IPS-20b (cell line): ENCODE measurements at regions not wholly inside any gene's neighbourhood (a gene's known extent, or its start where the extent isn't known, plus 50 kb on each side); places are given as distances from the start of the nearest gene placed in this dataset.
"Not testable (repeated sequence)": the region's sequence is repeated elsewhere in the genome, so short reads cannot be mapped to it uniquely, and the experiment has no call there.

Experiments
- H3K27ac ChIP-seq: one replicate; pipeline ENCODE4 v1.5.1; 2013; ENCODE audit warnings: low read length
- H3K27me3 ChIP-seq: 2 replicates; pipeline ENCODE4 v1.6.1; 2013; ENCODE audit warnings: mild to moderate bottlenecking, low read length, inconsistent platforms; ENCODE audit not compliant: insufficient read depth
- H3K36me3 ChIP-seq: 2 replicates; pipeline ENCODE4 v1.6.1; 2013; ENCODE audit warnings: low read depth, mild to moderate bottlenecking, inconsistent platforms, low read length, moderate library complexity; ENCODE audit not compliant: insufficient read depth
- H3K4me1 ChIP-seq: 2 replicates; pipeline ENCODE4 v1.6.1; 2013; ENCODE audit warnings: mild to moderate bottlenecking, control low read depth, inconsistent platforms, low read length, moderate library complexity; ENCODE audit not compliant: insufficient read depth
- H3K4me3 ChIP-seq: 2 replicates; pipeline ENCODE4 v1.5.1; 2013; ENCODE audit warnings: mild to moderate bottlenecking, low read length, inconsistent platforms
- H3K9ac ChIP-seq: 2 replicates; pipeline ENCODE4 v1.6.1; 2013; ENCODE audit warnings: low read depth, mild to moderate bottlenecking, inconsistent platforms, low read length, moderate library complexity
- H3K9me3 ChIP-seq: 2 replicates; pipeline ENCODE4 v1.6.1; 2013; ENCODE audit warnings: mild to moderate bottlenecking, low read depth, low read length, inconsistent platforms; ENCODE audit not compliant: insufficient read depth

DNA sequence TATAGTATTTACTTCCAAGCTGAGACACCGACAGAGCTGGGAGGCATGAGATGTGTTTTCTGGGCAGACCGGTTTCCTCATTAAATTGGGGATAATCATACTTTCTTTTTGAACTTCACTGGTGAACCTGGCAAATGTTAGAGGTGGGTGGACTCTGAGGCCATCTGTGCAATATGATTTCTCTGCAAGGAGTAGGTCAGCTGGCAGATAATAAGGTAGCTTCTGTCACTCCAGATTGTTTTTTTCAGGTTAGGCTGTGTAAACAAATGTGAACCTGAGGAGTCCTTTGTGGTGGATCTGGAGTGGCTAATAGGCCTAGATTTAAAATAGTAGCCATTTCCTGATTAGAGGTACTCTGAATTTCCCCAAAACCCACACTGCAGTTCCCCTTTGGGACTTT is 75.4 kb upstream of the S1PR3 start:
- Histone ChIP-seq H3K9me3 (peaks cover 17% of the 10 kb centered on the region), H3K9ac (no peak overlapping the region), H3K27ac (no peak overlapping the region)

DNA sequence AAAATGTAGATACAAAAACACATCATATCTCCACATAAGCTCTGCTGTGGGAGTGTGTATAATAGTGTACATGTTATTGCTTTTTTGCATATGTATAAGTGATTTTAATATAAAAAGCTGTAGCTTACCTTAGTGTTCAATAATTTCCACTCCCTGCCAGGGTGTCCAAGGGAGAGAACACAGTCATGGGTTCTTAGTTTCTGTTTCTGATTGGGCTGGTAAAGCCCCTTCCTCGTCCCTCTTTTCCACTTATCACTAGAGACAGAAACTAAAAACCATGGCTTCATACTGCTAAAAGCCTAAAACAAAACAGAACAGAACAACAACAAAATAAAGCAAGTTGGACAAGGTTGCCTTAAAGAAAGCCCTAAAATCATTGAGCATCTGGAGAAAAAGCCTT is 74.4 kb upstream of the S1PR3 start:
- Histone ChIP-seq H3K27ac (no peak overlapping the region), H3K36me3 (no peaks in the 10 kb centered on the region), H3K27me3 (no peaks in the 10 kb centered on the region), H3K4me1 (no peaks in the 10 kb centered on the region), H3K9me3 (peaks cover 17% of the 10 kb centered on the region), H3K4me3 (no peak overlapping the region), H3K9ac (no peak overlapping the region)

More for the DNA sequence above, 75.4 kb upstream of the S1PR3 start:
- Histone ChIP-seq H3K4me1 (no peaks in the 10 kb centered on the region), H3K36me3 (no peaks in the 10 kb centered on the region), H3K4me3 (no peak overlapping the region), H3K27me3 (no peaks in the 10 kb centered on the region)

GRCh38 chr9:88917375-88917774 is 73.9 kb upstream of the S1PR3 start:
- Histone ChIP-seq H3K9me3 (peaks cover 17% of the 10 kb centered on the region), H3K4me3 (no peak overlapping the region), H3K27me3 (no peaks in the 10 kb centered on the region), H3K27ac (no peak overlapping the region), H3K9ac (no peak overlapping the region), H3K4me1 (no peaks in the 10 kb centered on the region), H3K36me3 (no peaks in the 10 kb centered on the region)

DNA sequence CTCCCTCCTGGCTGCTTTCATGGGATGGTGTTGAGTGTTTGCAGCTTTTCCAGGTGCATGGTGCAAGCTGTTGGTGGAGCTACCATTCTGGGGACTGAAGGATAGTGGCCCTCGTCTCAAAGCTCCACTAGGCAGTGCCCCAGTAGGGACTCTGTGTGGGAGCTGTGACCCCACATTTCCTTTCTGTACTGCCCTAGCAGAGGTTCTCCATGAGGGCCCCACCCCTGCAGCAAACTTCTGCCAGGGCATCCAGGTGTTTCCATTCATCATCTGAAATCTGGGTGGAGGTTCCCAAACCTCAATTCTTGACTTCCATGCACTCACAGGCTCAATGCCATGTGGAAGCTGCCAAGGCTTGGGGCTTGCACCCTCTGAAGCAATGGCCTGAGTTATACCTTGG is 72.7 kb upstream of the S1PR3 start:
- not testable (repeated sequence) for H3K9ac ChIP-seq, H3K36me3 ChIP-seq, H3K4me3 ChIP-seq, H3K4me1 ChIP-seq, H3K27me3 ChIP-seq, H3K27ac ChIP-seq
- H3K9me3 ChIP-seq, result peaks cover 17% of the 10 kb centered on the region

DNA sequence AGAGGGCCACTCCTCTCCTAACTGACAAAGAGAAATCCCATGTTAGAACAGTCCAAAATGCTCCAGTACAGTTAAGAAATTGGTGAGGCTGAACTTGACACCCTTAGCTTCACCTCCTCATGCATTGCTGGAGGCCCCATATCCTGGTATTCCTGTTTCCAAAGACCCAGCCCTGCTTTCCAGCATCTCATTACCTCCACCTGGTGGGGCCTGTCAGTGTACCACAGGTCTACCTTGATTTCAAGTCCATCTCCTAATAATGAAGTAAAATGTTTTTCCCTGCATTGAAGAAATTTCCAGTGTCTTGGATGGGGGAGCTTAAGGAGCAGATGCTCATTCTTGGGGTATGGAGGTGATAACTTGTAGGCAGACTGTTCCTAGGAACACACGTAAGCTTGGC is 70.6 kb upstream of the S1PR3 start:
- Histone ChIP-seq H3K27ac (no peak overlapping the region), H3K4me3 (no peak overlapping the region), H3K27me3 (no peaks in the 10 kb centered on the region), H3K36me3 (no peaks in the 10 kb centered on the region), H3K4me1 (no peaks in the 10 kb centered on the region), H3K9ac (no peak overlapping the region), H3K9me3 (peaks cover 17% of the 10 kb centered on the region)

GRCh38 chr9:88922091-88922490 is 69.2 kb upstream of the S1PR3 start:
- H3K36me3 ChIP-seq, result no peaks in the 10 kb centered on the region

DNA sequence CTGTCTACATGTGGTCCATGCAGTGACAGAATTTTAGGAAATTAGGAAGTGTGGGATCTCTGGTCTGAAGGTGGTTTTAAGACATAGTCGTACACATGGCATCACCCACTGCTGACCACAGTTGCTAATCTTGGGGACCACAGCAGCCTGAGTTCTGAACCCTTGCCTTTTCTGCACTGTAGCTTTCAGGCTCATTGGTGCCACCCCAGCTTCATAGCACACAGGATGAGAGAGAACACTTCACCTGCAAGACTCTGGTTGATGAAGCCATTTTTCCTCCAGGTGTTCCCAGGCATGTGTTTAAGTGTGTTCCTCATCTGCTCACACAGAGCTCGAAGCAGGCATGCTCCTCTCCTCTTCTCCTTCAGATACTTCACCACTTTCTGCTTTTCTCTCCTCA is 68.2 kb upstream of the S1PR3 start:
- H3K27ac ChIP-seq, result no peak overlapping the region
- H3K4me1 ChIP-seq, result no peaks in the 10 kb centered on the region
- H3K27me3 ChIP-seq, result no peaks in the 10 kb centered on the region
- no peak overlapping the region for H3K4me3 ChIP-seq
- peaks cover 9% of the 10 kb centered on the region for H3K9me3 ChIP-seq
- H3K9ac ChIP-seq, result no peak overlapping the region
- H3K36me3 ChIP-seq, result no peaks in the 10 kb centered on the region

More at GRCh38 chr9:88922091-88922490, 69.2 kb upstream of the S1PR3 start:
- Histone ChIP-seq H3K9ac (no peak overlapping the region), H3K27ac (no peak overlapping the region), H3K27me3 (no peaks in the 10 kb centered on the region), H3K9me3 (peaks cover 17% of the 10 kb centered on the region), H3K4me1 (no peaks in the 10 kb centered on the region), H3K4me3 (no peak overlapping the region)

- Histone ChIP-seq H3K27ac (no peak overlapping the region), H3K27me3 (no peaks in the 10 kb centered on the region), H3K36me3 (no peaks in the 10 kb centered on the region), H3K4me1 (no peaks in the 10 kb centered on the region), H3K9ac (no peak overlapping the region), H3K4me3 (no peak overlapping the region), H3K9me3 (peaks cover 4% of the 10 kb centered on the region)
Measured at GRCh38 chr9:88923653-88924288, 67.5 kb upstream of the S1PR3 start.

DNA sequence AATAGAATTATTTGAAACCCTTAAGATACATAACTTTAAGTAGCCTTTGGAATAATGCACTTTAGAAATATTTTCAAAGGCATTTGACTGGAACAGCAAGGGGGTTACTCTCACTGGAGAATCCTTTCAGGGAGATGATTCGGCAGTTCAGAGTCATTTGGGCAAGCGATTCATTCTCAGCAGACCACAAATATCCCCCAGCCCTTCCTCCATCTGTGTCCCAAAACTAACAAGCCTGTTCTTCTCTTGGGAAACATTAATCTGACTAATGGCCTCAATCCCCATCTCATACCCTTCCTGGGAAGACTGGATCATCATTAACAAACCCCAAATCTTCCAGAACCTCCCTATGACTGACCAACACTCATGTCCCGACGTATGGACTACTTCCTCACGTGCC is 65.8 kb upstream of the S1PR3 start:
- H3K36me3 ChIP-seq, result no peaks in the 10 kb centered on the region
- H3K4me1 ChIP-seq, result no peaks in the 10 kb centered on the region
- no peaks in the 10 kb centered on the region for H3K9me3 ChIP-seq
- no peak overlapping the region for H3K4me3 ChIP-seq
- no peak overlapping the region for H3K27ac ChIP-seq
- no peaks in the 10 kb centered on the region for H3K27me3 ChIP-seq
- no peak overlapping the region for H3K9ac ChIP-seq

DNA sequence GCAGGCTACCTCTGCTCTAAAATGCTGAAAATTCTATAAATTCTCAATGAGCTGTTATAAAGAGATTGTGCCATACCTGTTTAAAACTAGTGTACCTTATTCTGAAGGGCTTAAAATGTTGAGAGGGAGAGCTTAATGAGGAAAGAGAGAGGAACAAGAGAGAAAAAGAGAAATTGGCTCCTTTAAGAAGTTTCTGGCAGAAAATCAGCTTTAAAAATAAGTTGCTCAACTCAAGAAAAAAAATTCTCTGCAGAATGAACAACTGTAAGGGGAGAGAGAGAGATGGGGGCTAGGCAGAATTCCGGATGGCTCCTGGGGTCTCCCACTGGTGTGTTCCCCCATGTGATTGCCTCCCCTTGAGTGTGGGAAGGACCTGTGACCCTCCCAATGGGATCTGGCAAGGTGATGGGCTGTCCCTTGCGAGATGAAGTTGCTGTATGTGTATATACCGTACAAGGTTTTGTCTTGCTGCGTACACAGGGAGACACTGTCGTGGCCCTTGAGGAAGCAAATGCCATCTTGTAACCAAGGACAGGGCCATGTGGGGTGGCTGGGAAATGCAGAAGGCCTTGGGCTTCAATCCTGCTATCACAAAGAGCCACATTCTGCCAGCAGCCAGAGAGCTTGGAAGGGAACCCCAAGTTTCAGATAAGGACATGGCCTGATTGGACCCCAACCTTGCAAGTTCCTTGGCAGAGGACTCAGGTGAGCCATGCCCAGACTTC is 64.3 kb upstream of the S1PR3 start:
- no peak overlapping the region for H3K27ac ChIP-seq

GRCh38 chr9:88927510-88927909 is 63.8 kb upstream of the S1PR3 start:
- Histone ChIP-seq H3K4me1 (no peaks in the 10 kb centered on the region), H3K36me3 (no peaks in the 10 kb centered on the region), H3K4me3 (no peak overlapping the region), H3K9ac (no peak overlapping the region), H3K27ac (no peak overlapping the region), H3K9me3 (no peaks in the 10 kb centered on the region), H3K27me3 (no peaks in the 10 kb centered on the region)

More for the DNA sequence above, 64.3 kb upstream of the S1PR3 start:
- no peaks in the 10 kb centered on the region for H3K4me1 ChIP-seq
- no peaks in the 10 kb centered on the region for H3K36me3 ChIP-seq
- H3K9ac ChIP-seq, result no peak overlapping the region
- no peaks in the 10 kb centered on the region for H3K9me3 ChIP-seq
- H3K27me3 ChIP-seq, result no peaks in the 10 kb centered on the region
- no peak overlapping the region for H3K4me3 ChIP-seq

DNA sequence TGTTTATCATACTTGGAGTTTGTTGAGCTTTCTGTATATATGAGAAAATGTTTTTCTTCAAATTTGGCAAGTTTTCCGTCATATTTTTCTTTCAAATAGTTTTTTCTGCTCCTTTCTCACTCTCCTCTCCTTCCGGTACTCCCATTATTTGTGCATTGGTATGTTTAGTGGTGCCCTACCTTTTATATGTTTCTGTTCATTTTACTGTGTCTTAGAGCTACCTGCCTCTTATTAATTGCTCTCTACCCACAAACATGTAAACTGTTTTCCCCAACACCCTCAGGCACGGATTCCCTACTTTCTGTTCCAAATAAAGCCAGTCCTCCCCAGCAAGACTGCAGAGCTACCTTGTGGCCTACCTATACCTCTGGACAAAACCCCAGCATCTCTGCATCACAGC is 60.6 kb upstream of the S1PR3 start:
- Histone ChIP-seq H3K36me3 (no peaks in the 10 kb centered on the region), H3K4me3 (no peak overlapping the region), H3K9me3 (no peaks in the 10 kb centered on the region), H3K27me3 (no peaks in the 10 kb centered on the region), H3K4me1 (no peaks in the 10 kb centered on the region), H3K9ac (no peak overlapping the region), H3K27ac (no peak overlapping the region)
